ELF-1 (cell line): ENCODE measurements at regions not wholly inside any gene's neighbourhood (a gene's known extent, or its start where the extent isn't known, plus 50 kb on each side); places are given as distances from the start of the nearest gene placed in this dataset.
A peak's percentile ranks its signal among the peaks of the same experiment; 100 is the strongest.

Source experiments
- DNase-seq: peaks from one replicate; pipeline ENCODE4 v3.0.0-alpha.2; 2016; ENCODE audit warnings: low read depth, low spot score

- DNase-seq: no peak
Measured at GRCh38 chr12:11568155-11568761, 81.2 kb upstream of the ETV6 start.

- DNase-seq: no peak
Measured at GRCh38 chr12:11568762-11569478, 80.6 kb upstream of the ETV6 start.

- no peak for DNase-seq
Measured at GRCh38 chr12:11569716-11570115, 79.8 kb upstream of the ETV6 start.

GRCh38 chr12:11573880-11574279 is 75.6 kb upstream of the ETV6 start:
- DNase-seq: no peak

GRCh38 chr12:11576104-11576503 is 73.4 kb upstream of the ETV6 start:
- DNase-seq: no peak

GRCh38 chr12:11577658-11578260 is 71.7 kb upstream of the ETV6 start:
- DNase-seq: no peak

- DNase-seq: no peak
Measured at GRCh38 chr12:11578461-11578993, 70.9 kb upstream of the ETV6 start.

- DNase-seq: peak; percentile 41
Measured at GRCh38 chr12:11580125-11580751, 69.2 kb upstream of the ETV6 start.

- DNase-seq: peak; percentile 21
Measured at GRCh38 chr12:11581179-11581755, 68.2 kb upstream of the ETV6 start.

GRCh38 chr12:11584221-11584855 is 65.1 kb upstream of the ETV6 start:
- DNase-seq: no peak

GRCh38 chr12:11592484-11592883 is 57.0 kb upstream of the ETV6 start:
- DNase-seq: peak; percentile 39

GRCh38 chr12:11593013-11593412 is 56.5 kb upstream of the ETV6 start:
- no peak for DNase-seq

- no peak for DNase-seq
Measured at GRCh38 chr12:11595080-11595479, 54.4 kb upstream of the ETV6 start.

GRCh38 chr12:11596141-11596540 is 53.3 kb upstream of the ETV6 start:
- DNase-seq: no peak

- no peak for DNase-seq
Measured at GRCh38 chr12:11598900-11599299, 50.6 kb upstream of the ETV6 start.
